CD4-positive, alpha-beta T cell treated with Interferon gamma for 1 hour (primary cell): ENCODE measurements at regions not wholly inside any gene's neighbourhood (a gene's known extent, or its start where the extent isn't known, plus 50 kb on each side); places are given as distances from the start of the nearest gene placed in this dataset.
"Not testable (repeated sequence)": the region's sequence is repeated elsewhere in the genome, so short reads cannot be mapped to it uniquely, and the experiment has no call there.

Experiments
- DNase-seq: peaks from one replicate; pipeline ENCODE4 v3.0.0-alpha.2; 2020

- DNase-seq, result peak; percentile 84
Measured at GRCh38 chr17:47066841-47067682, 88.0 kb upstream of the RPRML start.

- DNase-seq, result no peak
Measured at GRCh38 chr17:47066095-47066494, 87.0 kb upstream of the RPRML start.

GRCh38 chr17:47064684-47065083 lies 85.6 kb upstream of the RPRML start:
- no peak for DNase-seq

- no peak for DNase-seq
Measured at GRCh38 chr17:47063475-47063874, 84.4 kb upstream of the RPRML start.

- not testable (repeated sequence) for DNase-seq
Measured at GRCh38 chr17:47062851-47063250, 83.8 kb upstream of the RPRML start.

GRCh38 chr17:47060005-47060404 lies 81.0 kb upstream of the RPRML start:
- DNase-seq, result not testable (repeated sequence)

GRCh38 chr17:47057830-47058229 lies 78.8 kb upstream of the RPRML start:
- DNase-seq, result no peak

- DNase-seq, result not testable (repeated sequence)
Measured at GRCh38 chr17:47057279-47057678, 78.2 kb upstream of the RPRML start.

GRCh38 chr17:47056687-47057086 lies 77.6 kb upstream of the RPRML start:
- not testable (repeated sequence) for DNase-seq
